Stomach (tissue), 4 donors: ENCODE measurements at regions not wholly inside any gene's neighbourhood (a gene's known extent, or its start where the extent isn't known, plus 50 kb on each side); places are given as distances from the start of the nearest gene placed in this dataset.

Experiments used
- CTCF ChIP-seq, 7 experiments: fragments of 450-650 bp in 4 of 7; fragments of 200-600 bp in 3 of 7; sonication (generic) in 3 of 7; IDR thresholded peaks; one replicate each; pipeline ENCODE4 v1.5.1; 2016 to 2019; ENCODE audit warnings: antibody characterized with exemption in 7 of 7, control low read depth in 2 of 7, mild to moderate bottlenecking in 1 of 7
- POLR2A ChIP-seq, 4 donors: fragments of 450-650 bp; IDR thresholded peaks; one replicate each; pipeline ENCODE4 v1.6.1; 2016; ENCODE audit warnings: antibody characterized with exemption in 4 of 4, control low read depth in 2 of 4, mild to moderate bottlenecking in 1 of 4, moderate library complexity in 1 of 4
- POLR2AphosphoS5 ChIP-seq, 3 donors: sonication (generic); formaldehyde crosslinking; IDR thresholded peaks; one replicate each; pipeline ENCODE4 v1.6.1; 2016; ENCODE audit warnings: antibody characterized with exemption in 3 of 3

GRCh38 chr11:29251738-29252137 is 765.1 kb downstream of the KCNA4 start:
- TF ChIP-seq CTCF (IDR thresholded peaks at IDR 0.05) (no peak), POLR2A (IDR thresholded peaks at IDR 0.05) (no peak), POLR2AphosphoS5 (IDR thresholded peaks at IDR 0.05) (no peak)
